AG08396 (cell line): ENCODE measurements at regions not wholly inside any gene's neighbourhood (a gene's known extent, or its start where the extent isn't known, plus 50 kb on each side); places are given as distances from the start of the nearest gene placed in this dataset.
"Not testable (repeated sequence)": the region's sequence is repeated elsewhere in the genome, so short reads cannot be mapped to it uniquely, and the experiment has no call there.

Experiments used
- DNase-seq: peaks from one replicate; pipeline ENCODE4 v3.0.0; 2012; ENCODE audit warnings: low spot score, mixed read lengths

DNA sequence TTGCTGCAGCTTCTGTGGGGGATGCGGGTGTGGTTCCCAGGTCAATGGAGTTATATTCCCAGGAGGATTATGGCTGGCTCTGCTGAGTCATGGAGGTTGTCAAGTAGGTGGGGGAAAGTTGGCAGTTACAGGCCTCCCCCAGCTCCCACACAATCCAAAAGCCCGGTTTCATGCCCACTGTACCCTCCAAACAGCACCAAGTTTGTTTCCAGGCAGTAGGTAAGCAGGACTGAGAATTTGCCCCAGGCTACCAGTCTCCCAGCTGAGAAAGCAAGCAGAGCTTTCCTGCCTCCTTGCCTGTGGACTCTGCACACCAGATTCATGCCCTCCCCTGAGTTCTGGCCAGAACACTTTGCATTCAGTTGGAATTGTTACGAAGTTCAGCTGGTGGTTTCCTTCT lies 578.2 kb downstream of the MEI4 start:
- no peak for DNase-seq

DNA sequence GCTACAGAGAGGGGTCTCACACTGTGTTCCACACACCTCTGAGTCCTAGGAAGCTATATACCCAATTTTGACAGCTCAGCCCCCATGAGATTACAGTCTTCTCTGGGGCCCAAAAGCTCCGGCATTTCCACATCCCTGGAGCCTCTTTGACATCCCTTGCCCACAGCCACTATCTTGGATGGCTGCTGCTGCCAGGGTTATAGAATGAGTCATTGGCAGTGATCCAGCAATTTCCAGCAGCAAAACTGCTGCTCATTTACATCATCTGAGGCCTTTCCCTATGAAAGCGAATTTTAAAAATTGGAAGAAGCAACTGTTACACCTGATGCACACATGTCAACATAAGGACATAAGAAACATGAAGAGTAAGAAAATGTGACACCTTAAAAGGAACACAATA lies 590.7 kb downstream of the MEI4 start:
- DNase-seq = no peak

DNA sequence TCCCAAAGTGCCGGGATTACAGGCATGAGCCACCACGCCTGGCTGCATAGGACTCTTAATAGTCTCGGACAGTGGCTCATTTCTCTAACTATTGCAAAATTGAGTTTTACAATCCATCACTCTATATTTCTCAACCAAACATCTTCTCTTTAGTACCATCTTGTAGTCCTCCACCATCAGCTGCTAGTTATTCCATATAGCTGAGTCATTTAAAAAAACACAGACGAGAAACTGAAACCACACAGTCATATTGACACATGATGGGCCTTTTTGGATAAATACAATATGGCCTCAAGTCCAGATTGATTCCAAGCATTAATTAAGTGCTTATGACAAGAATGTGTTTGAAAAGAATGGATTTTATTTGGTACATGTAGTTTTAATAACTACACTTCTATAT lies 599.1 kb downstream of the MEI4 start:
- no peak for DNase-seq

DNA sequence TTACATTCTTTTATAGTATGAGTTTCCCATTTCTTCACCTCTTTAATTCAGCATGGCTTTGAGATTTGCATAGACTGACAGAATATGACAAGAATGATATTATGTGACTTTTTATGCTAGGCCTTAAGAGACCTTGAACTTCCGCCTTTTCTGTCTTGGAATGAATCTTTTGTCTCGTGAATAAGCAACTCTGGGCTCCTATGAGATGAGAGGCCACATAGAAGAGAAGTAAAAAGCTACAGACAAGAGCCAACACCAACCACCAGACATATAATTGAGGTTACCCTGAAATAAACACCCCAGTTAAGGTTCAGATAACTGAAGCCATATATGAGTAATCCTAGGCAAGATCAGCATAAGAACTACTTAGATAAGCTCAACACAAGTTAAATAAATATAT lies 600.8 kb downstream of the MEI4 start:
- DNase-seq = no peak

DNA sequence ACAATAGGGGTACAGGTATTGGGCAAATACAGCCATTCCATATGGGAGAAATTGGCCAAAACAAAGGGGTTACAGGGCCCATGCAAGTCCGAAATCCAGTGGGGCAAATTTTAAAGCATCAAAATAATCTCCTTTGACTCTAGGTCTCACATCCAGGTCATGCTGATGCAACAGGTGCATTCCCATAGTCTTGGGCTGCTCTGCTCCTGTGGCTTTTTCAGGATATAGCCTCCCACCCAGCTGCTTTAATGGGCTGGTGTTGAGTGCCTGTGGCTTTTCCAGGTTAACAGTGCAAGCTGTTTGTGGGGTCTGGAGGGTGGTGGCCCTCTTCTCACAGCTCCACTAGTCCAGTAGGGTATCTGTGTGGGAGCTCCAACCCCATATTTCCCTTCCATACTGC lies 607.1 kb downstream of the MEI4 start:
- DNase-seq = no peak

DNA sequence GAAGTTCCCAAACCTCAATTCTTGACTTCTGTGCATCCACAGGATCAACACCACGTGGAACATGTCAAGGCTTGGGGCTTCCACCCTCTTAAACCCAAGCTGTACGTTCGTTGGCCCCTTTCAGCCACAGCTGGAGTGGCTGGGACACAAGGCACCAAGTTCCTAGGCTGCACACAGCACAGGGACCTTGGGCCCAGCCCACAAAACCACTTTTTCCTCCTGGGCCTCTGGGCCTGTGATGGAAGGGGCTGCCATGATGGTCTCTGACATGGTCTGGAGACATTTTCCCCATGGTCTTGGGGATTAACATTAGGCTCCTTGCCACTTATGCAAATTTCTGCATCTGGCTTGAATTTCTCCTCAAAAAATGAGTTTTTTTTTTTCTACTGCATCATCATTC lies 606.9 kb upstream of the IRAK1BP1 start:
- DNase-seq = not testable (repeated sequence)

DNA sequence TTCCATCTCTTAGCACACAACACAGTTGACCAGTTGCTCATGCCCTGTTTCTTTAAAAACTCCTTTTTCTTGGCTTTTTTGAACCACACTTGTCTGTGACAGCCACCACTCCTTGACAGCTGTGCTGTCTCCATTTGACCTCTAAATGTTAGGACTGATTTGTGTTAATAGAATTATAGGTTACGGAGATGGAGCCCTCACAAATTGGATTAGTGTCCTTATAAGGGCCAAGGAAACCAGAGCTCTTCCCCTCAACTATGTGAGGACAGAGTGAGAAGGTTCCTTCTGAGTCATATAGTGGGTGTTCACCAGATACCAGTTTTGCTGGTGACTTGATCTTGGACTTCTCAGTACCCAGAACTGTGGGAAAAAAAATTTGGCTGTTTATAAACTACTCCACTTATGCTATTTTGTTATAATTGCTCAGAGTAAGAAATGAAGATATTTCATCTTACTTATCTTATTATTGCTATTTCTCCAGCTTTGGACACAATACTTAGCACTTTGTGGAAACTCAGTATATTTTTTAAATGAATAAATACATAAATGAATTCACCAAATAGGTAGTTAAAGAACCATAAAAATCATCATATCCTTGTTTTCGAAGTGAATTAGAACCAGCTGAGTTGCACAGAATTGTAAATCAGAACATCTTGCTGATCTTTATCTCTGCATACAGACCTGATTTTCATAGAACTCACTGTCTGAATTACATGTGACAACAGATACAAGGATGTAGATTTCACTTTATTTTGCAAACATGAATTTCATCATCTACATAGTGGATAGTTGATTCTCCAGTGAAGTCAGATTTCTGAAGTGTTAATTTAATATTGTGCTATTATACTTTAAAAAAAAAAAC lies 598.5 kb upstream of the IRAK1BP1 start:
- DNase-seq = no peak

DNA sequence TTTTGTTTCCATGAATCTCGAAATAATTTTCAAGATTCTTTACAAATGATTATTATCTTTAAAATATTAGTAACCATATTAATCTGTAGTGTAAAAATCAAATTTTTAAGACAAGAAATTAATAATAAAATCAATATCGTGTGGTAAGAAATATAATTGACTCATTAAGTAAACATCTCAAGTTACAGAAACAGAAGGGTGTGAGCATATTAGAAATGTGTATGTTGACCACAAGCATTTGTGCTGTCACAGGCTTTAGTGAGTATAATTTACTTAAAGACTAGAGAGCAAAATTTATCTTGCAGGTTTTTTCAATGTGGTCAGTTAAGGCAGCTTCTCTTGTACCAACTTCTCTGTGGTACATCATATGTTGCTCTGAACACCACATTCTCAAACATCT lies 566.5 kb upstream of the IRAK1BP1 start:
- DNase-seq = no peak

DNA sequence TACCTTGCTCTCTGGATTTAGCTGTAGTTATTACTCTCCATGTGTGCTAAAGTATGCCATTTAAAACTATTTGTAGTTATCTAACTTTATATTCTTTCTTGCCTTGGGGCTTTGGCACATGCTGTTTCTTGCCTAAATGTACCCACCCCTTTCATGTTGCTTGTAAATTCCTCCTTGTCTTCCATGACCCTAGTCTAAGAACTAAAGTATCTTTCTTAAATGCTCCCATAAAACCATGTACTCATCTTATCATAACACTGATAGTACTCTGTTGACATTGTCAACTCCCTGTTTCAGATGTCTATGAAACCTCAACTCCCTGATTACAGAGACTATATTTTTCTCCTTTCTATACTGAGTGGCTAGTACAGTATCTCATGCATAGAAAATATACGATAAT lies 564.9 kb upstream of the IRAK1BP1 start:
- DNase-seq = no peak

DNA sequence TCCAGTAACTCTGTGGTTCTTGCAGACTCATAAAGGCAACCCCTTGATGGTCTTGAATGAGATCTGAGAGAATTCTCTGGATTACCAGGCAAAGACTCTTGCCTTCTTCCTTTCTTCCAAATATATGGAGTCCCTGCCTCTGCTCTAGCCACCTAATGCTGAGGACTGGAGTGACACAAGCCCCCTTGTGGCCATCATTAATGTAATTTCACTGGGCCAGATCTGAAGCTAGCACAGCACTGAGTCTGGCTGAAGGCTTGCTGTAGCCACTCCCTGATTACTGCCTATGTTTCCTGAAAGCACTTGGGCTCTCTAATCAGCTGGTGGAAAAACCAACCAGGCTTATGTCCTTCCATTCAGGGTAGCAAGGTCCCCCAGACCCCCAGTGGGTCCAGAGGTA lies 559.3 kb upstream of the IRAK1BP1 start:
- DNase-seq = no peak

DNA sequence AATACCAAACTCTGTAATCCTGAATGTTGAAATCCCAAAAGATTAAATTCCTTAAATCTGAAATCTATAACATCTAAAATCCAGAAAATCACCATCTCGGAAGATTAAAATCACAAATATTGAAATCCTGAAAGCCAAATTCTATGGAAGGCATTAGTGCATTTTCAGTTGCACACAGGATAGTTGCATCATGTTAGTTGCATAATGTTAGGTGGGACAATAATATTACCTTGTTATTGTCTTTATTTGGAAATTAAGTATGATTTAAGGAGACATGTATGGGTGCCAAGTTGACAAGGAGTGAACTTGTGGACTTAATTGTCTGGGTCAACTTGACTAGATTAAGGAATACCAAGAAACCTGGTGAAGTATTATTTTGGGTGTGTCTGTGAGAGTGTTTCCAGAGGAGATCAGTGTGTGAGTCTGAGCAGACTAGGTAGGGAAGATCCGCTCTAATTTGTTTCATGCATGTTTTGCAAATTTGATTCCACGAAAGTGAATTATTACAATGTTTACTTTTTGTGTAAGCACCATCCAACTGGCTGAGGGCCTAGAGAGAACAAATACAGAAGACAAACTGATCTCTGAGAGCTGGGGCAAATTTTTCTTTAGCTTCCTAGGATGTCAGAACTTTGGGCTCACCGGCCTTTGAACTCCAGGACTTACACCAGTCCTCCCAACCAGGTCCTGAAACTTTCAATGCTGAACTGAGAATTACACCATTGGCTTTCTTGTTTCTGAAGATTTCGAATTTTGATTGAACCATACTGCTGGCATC lies 545.1 kb upstream of the IRAK1BP1 start:
- DNase-seq = no peak

DNA sequence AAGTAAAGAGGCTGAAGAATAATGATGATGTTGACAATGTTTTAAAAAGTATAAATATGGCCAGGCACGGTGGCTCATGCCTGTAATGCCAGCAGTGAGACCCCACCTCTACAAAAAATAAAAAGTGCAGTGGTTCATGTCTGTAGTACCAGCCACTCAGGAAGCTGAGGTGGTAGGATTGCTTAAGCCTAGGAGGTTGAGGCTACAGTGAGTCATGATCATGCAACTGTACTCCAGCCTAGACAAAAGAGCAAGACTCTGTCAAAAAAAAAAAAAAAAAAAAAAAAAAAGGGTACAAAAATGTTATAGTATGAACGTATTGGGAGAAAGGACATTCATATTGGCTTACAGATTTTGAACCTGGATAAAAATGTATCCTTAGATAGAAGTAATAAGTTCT lies 543.1 kb upstream of the IRAK1BP1 start:
- no peak for DNase-seq

DNA sequence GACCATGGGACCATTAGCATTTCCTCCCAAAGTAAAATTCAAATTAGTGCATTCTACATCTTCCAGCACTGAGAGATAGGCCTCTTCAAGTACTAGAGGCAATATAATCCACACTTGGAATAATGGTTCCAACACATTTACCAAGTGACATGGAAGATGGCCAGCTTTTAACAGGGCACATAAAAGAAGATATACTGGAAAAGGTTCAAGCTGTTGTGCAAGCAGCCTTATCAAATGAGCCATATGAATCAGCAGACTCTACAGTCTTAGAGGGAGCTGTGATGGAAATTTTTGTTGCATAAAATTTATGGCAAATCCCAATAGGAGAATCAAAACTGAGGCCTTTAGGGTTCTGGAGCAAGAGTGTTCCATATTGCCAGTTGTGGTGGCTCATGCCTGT lies 526.6 kb upstream of the IRAK1BP1 start:
- DNase-seq = no peak

DNA sequence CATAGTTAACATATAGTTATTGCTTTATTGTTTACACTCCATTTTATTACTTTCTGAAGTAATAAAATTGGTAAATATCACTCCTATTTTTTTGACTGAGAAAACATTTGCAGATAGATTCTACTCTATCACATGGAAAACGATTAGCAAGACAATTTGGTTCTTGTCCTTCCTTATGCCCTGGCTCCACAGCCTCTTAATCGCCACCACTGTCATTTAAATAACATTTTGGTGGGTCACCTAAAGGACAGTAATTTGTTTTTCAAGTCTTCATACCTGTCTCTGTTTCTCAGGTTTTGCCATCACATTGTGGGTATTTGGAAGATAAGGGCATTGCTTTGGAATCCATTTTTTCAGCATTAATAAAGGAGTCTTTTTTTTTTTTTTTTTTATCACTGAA lies 521.5 kb upstream of the IRAK1BP1 start:
- DNase-seq = no peak

DNA sequence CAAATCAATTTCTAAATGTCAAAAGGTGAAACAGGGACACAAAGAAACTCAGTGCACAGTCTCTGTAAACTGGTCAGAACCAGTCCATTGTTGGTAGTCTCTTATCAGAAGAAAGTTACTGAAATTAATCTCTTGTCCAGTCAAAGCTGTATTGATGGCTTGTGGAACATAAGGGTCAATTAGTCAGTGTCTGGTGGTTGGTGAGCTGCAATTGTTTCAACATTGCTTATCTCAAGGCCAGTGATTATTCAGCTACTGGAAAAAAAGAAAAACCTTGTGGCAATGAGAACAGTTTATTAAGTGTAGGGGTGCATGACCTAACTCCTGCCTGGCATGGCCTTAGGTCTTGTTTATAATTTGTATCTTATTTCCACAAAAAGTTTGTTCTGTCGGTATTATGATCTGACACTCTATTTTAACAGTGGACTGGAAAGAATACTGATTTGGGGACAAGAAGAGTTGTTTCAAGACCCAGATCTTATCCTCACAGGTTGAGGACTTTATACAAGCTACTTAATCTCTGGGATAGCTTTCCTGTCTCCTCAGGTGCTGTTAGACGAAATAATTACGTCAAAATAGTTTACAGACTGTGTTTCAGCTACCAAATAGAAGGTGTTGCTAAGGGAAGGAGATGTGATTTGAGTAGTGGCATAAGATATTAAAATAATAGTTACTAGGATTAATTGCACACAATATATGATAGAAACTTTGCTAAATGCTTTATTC lies 520.0 kb upstream of the IRAK1BP1 start:
- DNase-seq = no peak

DNA sequence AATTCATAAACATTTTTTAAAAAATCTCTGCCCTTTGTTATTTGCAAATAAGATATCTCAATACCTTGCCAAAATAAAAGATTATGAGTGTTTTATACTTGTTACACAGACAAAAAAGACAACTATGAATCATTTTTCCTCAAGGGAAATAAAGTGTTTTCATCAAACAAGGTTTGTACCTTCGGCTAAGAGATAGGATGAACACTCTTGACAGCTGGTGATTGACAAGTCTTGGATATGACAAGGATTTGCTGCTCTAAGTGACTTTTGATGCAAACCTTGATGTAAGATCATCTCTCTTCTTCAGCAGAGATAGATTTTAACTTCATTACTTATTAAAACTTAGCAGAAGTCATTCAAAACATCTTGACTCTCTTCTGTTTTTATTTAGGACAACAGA lies 514.3 kb upstream of the IRAK1BP1 start:
- DNase-seq = no peak

DNA sequence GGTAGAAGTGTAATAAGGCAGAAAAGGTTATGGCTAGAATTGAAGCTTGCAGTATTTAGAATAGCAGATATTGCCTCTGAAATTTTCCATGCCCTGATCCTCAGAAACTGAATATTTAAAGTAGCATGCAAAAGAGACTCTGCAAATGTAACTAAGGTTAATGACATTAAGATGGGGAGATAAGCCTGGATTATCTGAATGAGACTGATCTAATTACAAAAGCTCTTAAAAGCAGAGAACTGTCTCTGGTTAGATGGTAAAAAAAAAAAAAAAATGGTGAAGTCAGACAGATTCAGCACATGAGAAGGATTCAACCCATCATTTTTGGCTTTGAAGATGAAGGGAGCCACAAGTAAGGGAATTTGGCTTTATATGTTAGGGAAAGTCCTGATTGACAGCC lies 503.7 kb upstream of the IRAK1BP1 start:
- DNase-seq = no peak

DNA sequence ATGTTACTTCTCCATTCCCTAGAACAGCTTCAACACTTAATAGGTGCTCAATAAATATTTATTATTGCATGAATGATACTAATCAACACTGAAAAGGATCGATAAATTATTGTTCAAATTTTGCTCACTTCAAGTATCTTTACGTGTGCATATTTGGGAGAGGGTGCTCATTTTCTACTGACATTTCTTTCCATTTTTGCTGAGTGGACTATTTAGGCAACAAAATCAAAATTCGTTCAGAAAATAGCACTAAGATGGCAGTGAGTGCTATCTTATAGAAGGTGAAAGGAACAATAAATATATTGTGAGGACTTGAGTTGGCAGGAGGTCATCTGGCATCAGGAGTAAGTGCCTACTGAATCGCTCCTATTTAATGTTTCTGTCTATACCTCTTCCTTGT lies 501.9 kb upstream of the IRAK1BP1 start:
- DNase-seq = no peak

DNA sequence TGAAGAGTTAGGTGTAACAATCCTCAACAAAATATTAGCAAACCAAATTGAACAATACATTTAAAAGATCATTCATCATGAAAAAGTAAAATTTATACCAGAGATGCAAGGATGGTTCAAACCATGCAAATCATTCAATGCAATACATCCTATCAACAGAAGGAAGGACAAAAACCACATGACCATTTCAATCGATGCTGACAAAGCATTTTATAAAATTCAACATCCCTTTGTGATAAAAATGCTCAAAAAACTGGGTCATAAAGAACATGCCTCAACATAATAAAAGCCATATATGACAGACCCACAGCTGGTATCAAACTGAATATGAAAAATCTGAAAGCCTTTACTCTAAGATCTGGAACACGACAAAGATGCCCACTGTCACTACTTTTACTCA lies 490.3 kb upstream of the IRAK1BP1 start:
- DNase-seq = no peak

DNA sequence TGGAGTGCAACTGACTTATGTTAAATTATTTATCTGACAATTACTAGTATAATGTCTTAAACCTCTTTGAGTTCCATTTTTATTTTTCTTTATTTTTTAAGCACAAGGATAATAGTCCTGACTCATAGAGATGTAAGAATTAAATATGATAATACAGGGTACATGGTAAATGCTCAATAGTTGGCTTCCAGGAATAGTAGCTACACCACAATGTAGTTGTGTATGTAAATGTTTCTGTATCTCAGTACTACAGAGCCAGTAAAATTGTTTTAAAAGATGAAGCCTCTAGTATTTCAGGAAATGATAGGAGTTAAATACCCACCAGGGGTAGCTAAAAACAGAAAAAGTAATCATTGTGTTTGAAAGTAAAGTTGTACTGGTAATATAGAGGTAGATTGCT lies 487.4 kb upstream of the IRAK1BP1 start:
- no peak for DNase-seq

DNA sequence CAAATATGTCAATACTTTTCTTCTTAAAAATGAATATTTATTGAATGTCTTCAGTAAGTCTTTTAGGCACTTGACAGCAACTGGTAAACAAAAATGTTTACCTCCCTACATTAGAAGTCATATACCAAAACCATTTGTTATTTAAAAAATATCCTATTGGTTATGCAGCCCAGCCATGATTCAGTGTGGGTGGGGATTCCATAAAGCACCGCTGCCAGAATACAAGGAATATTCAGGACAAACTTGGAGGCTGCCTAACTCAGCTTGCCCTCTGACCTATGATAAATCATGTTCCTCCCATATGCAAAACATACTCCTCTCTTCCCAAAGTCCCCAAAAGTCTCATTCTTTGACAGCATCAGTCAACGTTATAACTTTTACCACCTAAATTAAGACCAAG lies 486.8 kb upstream of the IRAK1BP1 start:
- no peak for DNase-seq

DNA sequence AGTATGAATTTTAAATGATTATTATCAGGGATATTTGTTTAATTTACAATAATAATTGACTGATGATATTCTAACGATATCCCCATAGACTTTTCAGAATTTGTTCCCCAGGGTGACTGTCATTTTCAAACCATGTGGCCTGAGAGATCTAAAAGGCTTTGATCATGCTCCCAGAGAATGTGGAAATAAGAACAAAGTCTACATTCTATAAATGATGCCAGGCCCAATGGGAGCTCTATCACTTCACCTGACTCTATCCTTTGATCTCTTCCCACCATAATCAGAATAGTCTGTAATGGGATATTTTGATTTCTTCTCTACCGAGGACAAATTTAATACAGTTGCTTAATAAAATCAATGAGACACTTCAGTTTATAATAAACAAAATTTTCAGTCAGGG lies 483.4 kb upstream of the IRAK1BP1 start:
- DNase-seq = no peak

DNA sequence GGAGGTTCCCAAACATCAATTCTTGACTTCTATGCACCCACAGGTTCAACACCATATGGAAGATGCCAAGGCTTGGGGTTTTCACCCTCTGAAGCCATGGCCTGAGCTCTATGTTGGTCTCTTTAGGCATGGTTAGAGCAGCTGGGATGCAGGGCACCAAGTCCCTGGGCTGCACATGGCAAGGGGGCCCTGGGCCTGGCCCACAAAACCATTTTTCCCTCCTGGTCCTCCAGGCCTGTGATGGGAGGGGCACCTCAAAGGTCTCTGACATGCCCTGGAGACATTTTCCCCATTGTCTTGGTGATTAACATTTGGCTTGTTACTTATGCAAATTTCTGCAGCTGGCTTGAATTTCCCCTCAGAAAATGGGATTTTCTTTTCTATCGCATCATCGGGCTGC lies 480.5 kb upstream of the IRAK1BP1 start:
- DNase-seq = not testable (repeated sequence)
